ENCODE measurements at regions not wholly inside any gene's neighbourhood (a gene's known extent, or its start where the extent isn't known, plus 50 kb on each side); places are given as distances from the start of the nearest gene placed in this dataset.

GRCh38 chr11:27902981-27903624, 202.8 kb upstream of the BDNF start:
- DNase-seq (ENCODE audit: low read depth), result peak; percentile 52
- TF ChIP-seq CTCF (IDR thresholded peaks at IDR 0.05; ENCODE audit: control insufficient read depth, insufficient read depth, low read depth, low read length, missing control alignments), result no peak
- H3K4me3 ChIP-seq (ENCODE audit: control insufficient read depth, low read depth, low read length), result no peak overlapping the region

DNA sequence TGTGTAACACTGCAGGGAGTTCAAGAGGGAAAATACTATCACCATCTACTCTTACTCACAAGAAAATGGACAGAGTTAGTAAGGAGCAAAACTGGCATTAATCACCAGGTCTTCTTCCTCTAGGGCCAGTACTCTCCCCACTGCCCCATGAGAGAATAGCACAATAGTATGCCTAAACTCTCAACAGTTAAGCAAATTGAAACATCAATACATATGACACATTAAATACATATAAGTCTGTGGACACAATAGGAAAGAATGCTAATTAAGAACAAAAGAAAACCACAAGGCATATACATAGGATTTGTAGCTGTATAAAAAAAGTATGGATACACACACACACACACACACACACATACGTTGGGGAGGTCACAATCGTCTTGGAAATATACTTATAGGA, 197.9 kb upstream of the BDNF start:
- TF ChIP-seq CTCF (IDR thresholded peaks at IDR 0.05; ENCODE audit: control insufficient read depth, insufficient read depth, low read depth, low read length, missing control alignments), result no peak
- no peak for DNase-seq (ENCODE audit: low read depth)
- H3K4me3 ChIP-seq (ENCODE audit: control insufficient read depth, low read depth, low read length), result no peak overlapping the region

GRCh38 chr11:27896096-27896495, 195.8 kb upstream of the BDNF start:
- DNase-seq (ENCODE audit: low read depth), result no peak
- no peak for TF ChIP-seq CTCF (IDR thresholded peaks at IDR 0.05; ENCODE audit: control insufficient read depth, insufficient read depth, low read depth, low read length, missing control alignments)
- H3K4me3 ChIP-seq (ENCODE audit: control insufficient read depth, low read depth, low read length), result no peak overlapping the region

- TF ChIP-seq CTCF (IDR thresholded peaks at IDR 0.05; ENCODE audit: control insufficient read depth, insufficient read depth, low read depth, low read length, missing control alignments), result no peak
- no peak for DNase-seq (ENCODE audit: low read depth)
- no peak overlapping the region for H3K4me3 ChIP-seq (ENCODE audit: control insufficient read depth, low read depth, low read length)
Observed at GRCh38 chr11:27894552-27894951, 194.3 kb upstream of the BDNF start.

- no peak for TF ChIP-seq CTCF (IDR thresholded peaks at IDR 0.05; ENCODE audit: control insufficient read depth, insufficient read depth, low read depth, low read length, missing control alignments)
- no peak for DNase-seq (ENCODE audit: low read depth)
- no peak overlapping the region for H3K4me3 ChIP-seq (ENCODE audit: control insufficient read depth, low read depth, low read length)
Observed at GRCh38 chr11:27886857-27887256, 186.6 kb upstream of the BDNF start.

DNA sequence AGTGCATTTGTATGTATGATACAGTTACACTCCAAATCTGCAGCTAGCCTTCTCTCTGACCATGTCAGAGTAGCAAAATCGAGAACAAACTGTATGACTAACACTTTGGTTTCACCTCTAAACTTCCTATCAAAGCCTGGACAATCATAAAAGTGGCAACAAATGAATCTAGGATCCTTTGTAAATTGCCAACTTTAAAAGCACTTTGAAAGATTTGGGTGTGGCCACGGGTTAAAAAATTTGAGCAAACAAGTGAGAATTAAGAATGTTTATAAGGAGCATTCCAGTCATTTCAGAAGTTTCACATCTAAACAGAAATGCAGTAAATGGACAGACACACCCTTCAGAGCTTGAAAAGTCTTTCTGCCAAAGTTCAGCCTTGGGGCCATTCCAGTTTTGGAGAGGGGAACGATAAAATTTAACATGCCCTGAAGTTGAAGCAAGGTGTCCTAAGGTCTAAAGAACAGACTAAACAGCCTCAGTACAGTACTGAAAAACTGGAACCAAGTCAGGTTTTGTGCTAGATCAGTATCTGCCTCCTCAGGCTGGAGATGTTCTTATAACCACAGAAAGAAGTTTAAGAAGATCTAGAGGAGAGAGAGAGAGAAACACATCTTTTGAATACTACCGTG, 181.9 kb upstream of the BDNF start:
- H3K4me3 ChIP-seq (ENCODE audit: control insufficient read depth, low read depth, low read length), result no peak overlapping the region
- DNase-seq (ENCODE audit: low read depth), result no peak
- no peak for TF ChIP-seq CTCF (IDR thresholded peaks at IDR 0.05; ENCODE audit: control insufficient read depth, insufficient read depth, low read depth, low read length, missing control alignments)
